GM12875 (cell line): ENCODE measurements at regions not wholly inside any gene's neighbourhood (a gene's known extent, or its start where the extent isn't known, plus 50 kb on each side); places are given as distances from the start of the nearest gene placed in this dataset.

Experiments used
- H3K4me3 ChIP-seq: one replicate; pipeline ENCODE4 v1.5.1; 2011; ENCODE audit warnings: low read depth, low read length, control low read depth
- CTCF ChIP-seq: IDR thresholded peaks from 2 replicates; pipeline ENCODE4 v1.5.1; 2011; ENCODE audit warnings: low read depth, mild to moderate bottlenecking, control low read depth, inconsistent platforms, low read length, moderate library complexity, borderline replicate concordance; ENCODE audit not compliant: insufficient read depth

- H3K4me3 ChIP-seq = no peak overlapping the region
- TF ChIP-seq CTCF = no peak
These were observed 66.7 kb upstream of the DNAJC19 start for GRCh38 chr3:181056136-181056732.

- no peak for TF ChIP-seq CTCF
- no peak overlapping the region for H3K4me3 ChIP-seq
These were observed 65.0 kb upstream of the DNAJC19 start for GRCh38 chr3:181054538-181054937.

- no peak overlapping the region for H3K4me3 ChIP-seq
- no peak for TF ChIP-seq CTCF
These were observed 62.7 kb upstream of the DNAJC19 start for GRCh38 chr3:181052256-181052655.

GRCh38 chr3:181050738-181051137 is 61.2 kb upstream of the DNAJC19 start:
- TF ChIP-seq CTCF = no peak
- no peak overlapping the region for H3K4me3 ChIP-seq

GRCh38 chr3:181040030-181040429 is 50.5 kb upstream of the DNAJC19 start:
- no peak for TF ChIP-seq CTCF

More at GRCh38 chr3:181040030-181040429, 50.5 kb upstream of the DNAJC19 start:
- H3K4me3 ChIP-seq = no peak overlapping the region
